K562 (cell line): ENCODE measurements at regions not wholly inside any gene's neighbourhood (a gene's known extent, or its start where the extent isn't known, plus 50 kb on each side); places are given as distances from the start of the nearest gene placed in this dataset.

ENCODE experiments used
- ARID1B ChIP-seq: fragments of 450-650 bp; IDR thresholded peaks from 2 replicates; pipeline ENCODE4 v1.6.1; 2016; ENCODE audit warnings: antibody characterized with exemption, mild to moderate bottlenecking, inconsistent platforms
- GATA2 ChIP-seq: sonication (generic); formaldehyde crosslinking; IDR thresholded peaks from 2 replicates; pipeline ENCODE4 v1.4.0; 2020; ENCODE audit warnings: mild to moderate bottlenecking, missing genetic modification reagents

- TF ChIP-seq ARID1B (no peak), GATA2 (CRISPR knock-in tag) (no peak)
Measured at GRCh38 chr11:32489464-32489863, 54.1 kb upstream of the WT1 start.
